ENCODE measurements at regions not wholly inside any gene's neighbourhood (a gene's known extent, or its start where the extent isn't known, plus 50 kb on each side); places are given as distances from the start of the nearest gene placed in this dataset.

- no peaks in the 10 kb centered on the region for H3K36me3 Mint-ChIP-seq (ENCODE audit: low read depth)
- H3K9me3 Mint-ChIP-seq = peaks cover 10% of the 10 kb centered on the region
- no peak overlapping the region for H3K27ac Mint-ChIP-seq
- ATAC-seq (ENCODE audit: poor library complexity) (no peak), DNase-seq (no peak)
- no peak overlapping the region for H3K27ac ChIP-seq (ENCODE audit: low read depth in 1 of 2, low read length in 2 of 2)
- H3K27me3 Mint-ChIP-seq = no peaks in the 10 kb centered on the region
- no peaks in the 10 kb centered on the region for H3K4me1 ChIP-seq (ENCODE audit: insufficient read depth, low read length)
- intact Hi-C loops (cut with DNase I, micrococcal nuclease) = no loop called here
- H3K4me1 Mint-ChIP-seq (ENCODE audit: low read depth) = no peaks in the 10 kb centered on the region
- H3K27me3 ChIP-seq (ENCODE audit: control insufficient read depth in 1 of 2, insufficient read depth in 2 of 2, low read length in 2 of 2) = no peaks in the 10 kb centered on the region
- CTCF ChIA-PET = no interaction called here
- no peaks in the 10 kb centered on the region for H3K36me3 ChIP-seq (ENCODE audit: insufficient read depth, low read length)
- H3K9me3 ChIP-seq (ENCODE audit: control insufficient read depth in 1 of 2, insufficient read depth in 1 of 2, low read length in 2 of 2) = peaks cover 0 to 10% of the 10 kb centered on the region in 2 experiments
- POLR2A ChIA-PET = no interaction called here
- no peak overlapping the region for H3K4me3 Mint-ChIP-seq
- H3K4me3 ChIP-seq (ENCODE audit: low read length) = no peak overlapping the region
- no peak for TF ChIP-seq CTCF (IDR thresholded peaks at IDR 0.05)
Measured at GRCh38 chr14:85191986-85192385, 338.0 kb upstream of the FLRT2 start.

GRCh38 chr14:85195872-85196477 lies 334.0 kb upstream of the FLRT2 start:
- Mint-ChIP-seq H3K4me3 (no peak overlapping the region), H3K9me3 (peaks cover 6% of the 10 kb centered on the region), H3K27ac (no peak overlapping the region), H3K27me3 (no peaks in the 10 kb centered on the region), H3K36me3 (ENCODE audit: low read depth) (no peaks in the 10 kb centered on the region), H3K4me1 (ENCODE audit: low read depth) (no peaks in the 10 kb centered on the region)
- intact Hi-C loops (cut with DNase I, micrococcal nuclease) = no loop called here
- Histone ChIP-seq H3K4me3 (ENCODE audit: low read length) (no peak overlapping the region), H3K4me1 (ENCODE audit: insufficient read depth, low read length) (no peaks in the 10 kb centered on the region), H3K9me3 (ENCODE audit: control insufficient read depth in 1 of 2, insufficient read depth in 1 of 2, low read length in 2 of 2) (peaks cover 0 to 10% of the 10 kb centered on the region in 2 experiments), H3K27ac (ENCODE audit: low read depth in 1 of 2, low read length in 2 of 2) (no peak overlapping the region), H3K27me3 (ENCODE audit: control insufficient read depth in 1 of 2, insufficient read depth in 2 of 2, low read length in 2 of 2) (no peaks in the 10 kb centered on the region), H3K36me3 (ENCODE audit: insufficient read depth, low read length) (no peaks in the 10 kb centered on the region)
- DNase-seq (no peak), ATAC-seq (ENCODE audit: poor library complexity) (no peak)
- ChIA-PET POLR2A (interaction anchor here (0.9 kb wide), 1 partner anchor 27 kb away, joined by 4 read pairs; no protein-coding TSS in a partner anchor), CTCF (no interaction called here)
- no peak for TF ChIP-seq CTCF (IDR thresholded peaks at IDR 0.05)

- no peaks in the 10 kb centered on the region for H3K27me3 Mint-ChIP-seq
- ChIA-PET CTCF (no interaction called here), POLR2A (no interaction called here)
- ATAC-seq (ENCODE audit: poor library complexity) = no peak
- no peaks in the 10 kb centered on the region for H3K36me3 Mint-ChIP-seq (ENCODE audit: low read depth)
- Histone ChIP-seq H3K9me3 (ENCODE audit: control insufficient read depth in 1 of 2, insufficient read depth in 1 of 2, low read length in 2 of 2) (peaks cover 0 to 3% of the 10 kb centered on the region in 2 experiments), H3K36me3 (ENCODE audit: insufficient read depth, low read length) (no peaks in the 10 kb centered on the region), H3K27me3 (ENCODE audit: control insufficient read depth in 1 of 2, insufficient read depth in 2 of 2, low read length in 2 of 2) (no peaks in the 10 kb centered on the region), H3K27ac (ENCODE audit: low read depth in 1 of 2, low read length in 2 of 2) (no peak overlapping the region), H3K4me1 (ENCODE audit: insufficient read depth, low read length) (no peaks in the 10 kb centered on the region), H3K4me3 (ENCODE audit: low read length) (no peak overlapping the region)
- peaks cover 6% of the 10 kb centered on the region for H3K9me3 Mint-ChIP-seq
- no peaks in the 10 kb centered on the region for H3K4me1 Mint-ChIP-seq (ENCODE audit: low read depth)
- H3K27ac Mint-ChIP-seq = no peak overlapping the region
- DNase-seq = no peak
- intact Hi-C loops (cut with DNase I, micrococcal nuclease) = no loop called here
- no peak for TF ChIP-seq CTCF (IDR thresholded peaks at IDR 0.05)
- H3K4me3 Mint-ChIP-seq = no peak overlapping the region
Measured at GRCh38 chr14:85198001-85198400, 331.9 kb upstream of the FLRT2 start.

Data from CD4-positive, alpha-beta T cell (primary cell).